ENCODE measurements at regions not wholly inside any gene's neighbourhood (a gene's known extent, or its start where the extent isn't known, plus 50 kb on each side); places are given as distances from the start of the nearest gene placed in this dataset.
A peak's percentile ranks its signal among the peaks of the same experiment; 100 is the strongest.

DNA sequence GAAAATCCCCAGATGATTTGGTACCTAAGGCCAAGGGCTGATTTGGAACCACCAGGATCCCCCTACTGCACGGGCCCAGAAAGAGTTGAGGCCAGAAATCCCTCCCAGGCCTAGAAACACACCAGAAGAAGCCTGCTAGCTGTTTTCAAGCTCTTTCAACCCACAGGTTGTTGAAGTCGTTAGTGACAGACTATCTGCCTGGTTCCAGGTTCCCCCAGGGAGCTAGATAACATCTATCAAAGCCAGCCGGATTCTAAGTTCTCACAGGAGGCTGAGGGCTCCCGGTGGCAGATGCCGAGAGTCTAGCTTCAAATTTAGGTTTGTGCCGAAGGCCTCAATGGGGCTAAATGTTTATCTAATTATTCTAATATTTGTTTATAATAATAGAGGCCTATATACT is 132.0 kb upstream of the ATP6AP2 start:
- Histone ChIP-seq H3K9me3 (no peaks in the 10 kb centered on the region), H3K27ac (no peak overlapping the region), H3K4me1 (peaks cover 0 to 11% (median 0%) of the 10 kb centered on the region in 9 donors), H3K4me3 (no peak overlapping the region), H3K36me3 (no peaks in the 10 kb centered on the region), H3K27me3 (peaks cover 0 to 38% (median 0%) of the 10 kb centered on the region in 7 donors)
- no peak for DNase-seq
- intact Hi-C loops (cut with DNase I) = no loop called here
- ATAC-seq = no peak
- 66 to 79% methylated on average over 6 of the region's 6 CpGs for WGBS, 2 donors
- TF ChIP-seq, protein P1, sequence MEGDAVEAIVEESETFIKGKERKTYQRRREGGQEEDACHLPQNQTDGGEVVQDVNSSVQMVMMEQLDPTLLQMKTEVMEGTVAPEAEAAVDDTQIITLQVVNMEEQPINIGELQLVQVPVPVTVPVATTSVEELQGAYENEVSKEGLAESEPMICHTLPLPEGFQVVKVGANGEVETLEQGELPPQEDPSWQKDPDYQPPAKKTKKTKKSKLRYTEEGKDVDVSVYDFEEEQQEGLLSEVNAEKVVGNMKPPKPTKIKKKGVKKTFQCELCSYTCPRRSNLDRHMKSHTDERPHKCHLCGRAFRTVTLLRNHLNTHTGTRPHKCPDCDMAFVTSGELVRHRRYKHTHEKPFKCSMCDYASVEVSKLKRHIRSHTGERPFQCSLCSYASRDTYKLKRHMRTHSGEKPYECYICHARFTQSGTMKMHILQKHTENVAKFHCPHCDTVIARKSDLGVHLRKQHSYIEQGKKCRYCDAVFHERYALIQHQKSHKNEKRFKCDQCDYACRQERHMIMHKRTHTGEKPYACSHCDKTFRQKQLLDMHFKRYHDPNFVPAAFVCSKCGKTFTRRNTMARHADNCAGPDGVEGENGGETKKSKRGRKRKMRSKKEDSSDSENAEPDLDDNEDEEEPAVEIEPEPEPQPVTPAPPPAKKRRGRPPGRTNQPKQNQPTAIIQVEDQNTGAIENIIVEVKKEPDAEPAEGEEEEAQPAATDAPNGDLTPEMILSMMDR (IDR thresholded peaks at IDR 0.05) = no peak

- 43 to 56% methylated on average over 6 of the region's 6 CpGs for WGBS, 2 donors
- H3K36me3 ChIP-seq = no peaks in the 10 kb centered on the region
- H3K4me3 ChIP-seq = no peak overlapping the region
- peaks cover 0 to 11% (median 0%) of the 10 kb centered on the region in 9 donors for H3K4me1 ChIP-seq
- peaks cover 0 to 49% (median 0%) of the 10 kb centered on the region in 7 donors for H3K27me3 ChIP-seq
- ATAC-seq = peak in 1 of 8 donors; percentile 44
- TF ChIP-seq, protein P1 (IDR thresholded peaks at IDR 0.05) = no peak
- H3K9me3 ChIP-seq = no peaks in the 10 kb centered on the region
- intact Hi-C loops (cut with DNase I) = no loop called here
- peak in 1 of 2 donors; percentile 4 for DNase-seq
- no peak overlapping the region for H3K27ac ChIP-seq
Measured at GRCh38 chrX:40446921-40447320, 133.8 kb upstream of the ATP6AP2 start.

DNA sequence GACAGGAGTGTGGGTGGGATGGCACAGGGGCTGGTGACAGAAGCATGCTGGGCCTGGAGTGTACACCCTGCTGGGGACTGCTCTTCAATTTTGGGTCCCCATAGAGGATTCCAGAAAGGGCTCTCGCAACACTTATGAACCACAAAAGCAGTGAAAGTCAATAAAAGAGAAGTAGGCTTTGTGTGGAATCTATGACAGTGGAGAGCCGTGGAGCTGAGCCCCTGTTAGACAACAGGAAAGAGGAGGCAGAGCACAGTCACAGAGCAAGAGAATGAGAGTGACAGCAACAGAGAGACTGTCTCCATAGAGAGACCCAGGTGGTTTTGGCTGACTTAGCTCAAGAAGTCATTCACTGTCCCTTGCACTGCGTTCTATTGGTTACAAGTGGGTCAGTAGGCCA is 135.1 kb upstream of the ATP6AP2 start:
- ATAC-seq = no peak

GRCh38 chrX:40444798-40445496 is 135.8 kb upstream of the ATP6AP2 start:
- Histone ChIP-seq H3K36me3 (no peaks in the 10 kb centered on the region), H3K4me1 (peaks cover 0 to 11% (median 0%) of the 10 kb centered on the region in 9 donors)
- intact Hi-C loops (cut with DNase I) = no loop called here

More for the DNA sequence above, 135.1 kb upstream of the ATP6AP2 start:
- Histone ChIP-seq H3K27me3 (peaks cover 0 to 61% (median 0%) of the 10 kb centered on the region in 7 donors), H3K9me3 (no peaks in the 10 kb centered on the region), H3K4me1 (peaks cover 0 to 11% (median 0%) of the 10 kb centered on the region in 9 donors), H3K36me3 (no peaks in the 10 kb centered on the region), H3K27ac (no peak overlapping the region), H3K4me3 (no peak overlapping the region)
- WGBS, 2 donors = 90 to 98% methylated on average over 3 of the region's 3 CpGs
- no peak for DNase-seq
- intact Hi-C loops (cut with DNase I) = no loop called here
- TF ChIP-seq, protein P1 (IDR thresholded peaks at IDR 0.05) = no peak

More at GRCh38 chrX:40444798-40445496, 135.8 kb upstream of the ATP6AP2 start:
- ATAC-seq (no peak), DNase-seq (no peak)
- TF ChIP-seq, protein P1 (IDR thresholded peaks at IDR 0.05) = no peak
- Histone ChIP-seq H3K27me3 (peaks cover 0 to 62% (median 0%) of the 10 kb centered on the region in 7 donors), H3K4me3 (no peak overlapping the region), H3K9me3 (no peaks in the 10 kb centered on the region), H3K27ac (no peak overlapping the region)
- WGBS, 2 donors = 87 to 88% methylated on average over 12 of the region's 12 CpGs
